ENCODE measurements at regions not wholly inside any gene's neighbourhood (a gene's known extent, or its start where the extent isn't known, plus 50 kb on each side); places are given as distances from the start of the nearest gene placed in this dataset.

DNA sequence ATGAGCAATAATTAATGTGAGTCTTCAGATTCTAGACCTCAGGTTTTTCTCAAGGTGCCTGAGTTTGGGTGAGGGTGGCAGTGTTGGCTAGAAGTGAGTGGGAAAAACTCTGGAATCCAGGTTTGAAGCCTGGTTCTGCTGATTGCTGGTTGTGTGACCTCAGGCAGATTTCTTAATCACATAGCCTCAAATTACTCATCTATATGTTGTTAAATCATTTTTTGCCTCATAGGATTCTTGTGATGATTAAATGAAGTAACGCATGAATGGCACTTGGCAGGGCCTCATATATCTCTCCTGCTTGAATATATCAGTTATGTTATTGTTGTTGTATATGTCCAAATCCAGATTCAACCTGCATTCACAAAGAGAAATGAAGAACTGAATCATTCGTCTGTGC lies 60.5 kb downstream of the NR2F2 start:
- no peak for DNase-seq

DNA sequence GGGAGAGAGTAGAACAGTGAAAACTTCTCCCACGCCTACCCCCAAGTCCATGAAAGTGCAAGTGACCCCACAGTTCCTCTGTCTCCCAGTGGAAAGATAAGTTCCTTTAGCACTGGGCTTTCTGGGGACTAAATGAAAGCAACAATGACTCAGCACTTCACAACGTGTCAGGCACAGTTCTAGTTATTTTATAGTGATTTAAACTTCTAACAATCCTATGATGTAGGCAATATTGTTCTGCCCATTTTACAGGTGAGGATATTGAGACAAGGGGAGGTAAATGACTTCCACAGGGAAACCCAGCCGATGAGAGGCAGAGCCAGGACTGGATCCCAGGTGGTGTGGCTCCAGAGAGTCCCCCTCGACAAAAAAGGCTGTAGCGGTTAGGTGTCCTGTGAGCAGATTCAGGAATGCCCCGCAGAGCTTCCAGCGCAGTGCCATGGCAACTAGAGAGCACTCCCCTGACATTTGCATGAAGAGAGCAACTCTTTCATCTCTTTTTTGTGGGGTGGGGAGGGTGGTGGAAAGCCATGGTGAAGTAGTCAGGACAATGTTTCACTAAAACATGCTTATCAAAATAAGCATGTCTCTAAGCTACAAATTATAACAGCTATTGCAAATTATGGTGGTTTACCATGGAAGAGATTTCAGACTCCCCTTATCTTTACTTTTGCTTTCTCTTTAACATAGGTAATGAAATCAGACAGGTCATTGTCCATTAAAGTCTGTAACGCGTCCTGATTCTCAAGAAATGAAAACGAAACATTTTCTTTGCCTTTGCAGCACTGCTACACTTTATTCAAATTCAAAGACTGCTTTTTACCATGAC lies 62.1 kb downstream of the NR2F2 start:
- no peak for DNase-seq

DNA sequence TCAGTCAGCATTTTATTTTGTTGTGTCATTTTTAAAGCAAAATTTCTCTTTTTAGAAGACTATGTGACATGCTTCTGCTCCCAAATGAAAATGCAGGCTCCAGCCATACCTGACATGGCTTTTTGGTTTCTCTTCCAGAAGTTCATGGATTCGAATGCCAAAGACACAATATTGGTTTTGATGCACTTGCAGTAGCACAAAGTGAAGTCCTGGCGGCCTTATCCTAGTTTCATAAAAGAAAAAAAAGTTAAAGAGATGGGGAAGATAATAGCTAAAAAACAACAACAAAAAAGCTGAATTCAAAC lies 62.7 kb downstream of the NR2F2 start:
- no peak for DNase-seq

DNA sequence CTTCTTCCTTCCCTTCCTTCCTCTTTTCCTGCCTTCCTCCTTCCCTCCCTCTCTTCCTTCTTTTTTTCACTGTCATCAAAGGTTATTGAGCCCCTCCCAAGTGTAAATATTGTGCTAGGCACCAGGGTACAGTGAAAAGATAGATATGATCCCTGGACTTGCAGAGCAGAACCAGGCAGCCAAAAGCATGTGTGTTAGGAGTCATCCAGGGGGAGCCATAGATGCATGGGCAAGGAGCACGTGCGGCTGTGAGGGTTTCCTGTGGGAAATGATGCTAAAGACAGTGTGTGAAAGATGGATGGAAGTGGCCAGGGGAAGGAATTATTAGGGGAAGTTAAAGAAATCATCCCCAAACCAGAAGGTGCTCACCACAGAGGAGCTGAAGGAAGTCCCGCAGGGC lies 65.2 kb downstream of the NR2F2 start:
- DNase-seq: no peak

DNA sequence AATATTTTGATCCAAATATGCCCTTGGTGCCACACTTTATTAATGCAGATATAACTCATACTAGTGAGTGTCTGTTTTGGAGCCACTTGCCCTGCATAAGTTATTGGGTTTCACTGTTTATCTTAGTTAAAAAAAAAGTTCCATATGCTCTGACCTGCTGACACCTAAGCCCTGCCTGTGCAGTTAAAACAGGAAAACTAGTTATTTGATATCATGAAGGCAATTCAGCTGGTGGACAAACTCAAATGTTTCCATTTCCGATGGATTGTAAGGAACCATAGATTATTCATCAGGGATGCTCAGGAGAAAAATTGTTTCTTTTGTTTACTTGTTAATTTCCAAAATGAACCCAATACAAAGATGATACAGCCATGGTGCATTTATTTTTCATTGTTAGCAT lies 68.3 kb downstream of the NR2F2 start:
- no peak for DNase-seq

DNA sequence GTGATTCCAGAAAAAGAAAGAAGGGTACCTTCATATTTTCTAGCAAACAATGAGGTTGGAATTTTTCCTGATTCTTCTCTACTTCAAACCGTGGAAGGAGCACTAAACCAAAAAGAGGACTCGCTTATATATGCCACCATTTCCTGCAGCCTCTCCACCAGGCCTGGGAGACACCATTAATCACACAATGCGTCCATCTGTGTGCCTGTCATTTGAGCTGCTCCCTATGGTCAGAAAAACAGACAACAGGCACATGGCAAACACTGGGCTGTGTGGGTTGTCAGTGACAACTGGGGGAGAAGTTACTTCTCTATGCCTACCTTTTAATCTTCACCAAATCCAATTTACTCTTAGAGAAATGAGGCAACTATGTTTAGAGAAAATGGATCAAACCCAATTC lies 71.9 kb downstream of the NR2F2 start:
- no peak for DNase-seq

DNA sequence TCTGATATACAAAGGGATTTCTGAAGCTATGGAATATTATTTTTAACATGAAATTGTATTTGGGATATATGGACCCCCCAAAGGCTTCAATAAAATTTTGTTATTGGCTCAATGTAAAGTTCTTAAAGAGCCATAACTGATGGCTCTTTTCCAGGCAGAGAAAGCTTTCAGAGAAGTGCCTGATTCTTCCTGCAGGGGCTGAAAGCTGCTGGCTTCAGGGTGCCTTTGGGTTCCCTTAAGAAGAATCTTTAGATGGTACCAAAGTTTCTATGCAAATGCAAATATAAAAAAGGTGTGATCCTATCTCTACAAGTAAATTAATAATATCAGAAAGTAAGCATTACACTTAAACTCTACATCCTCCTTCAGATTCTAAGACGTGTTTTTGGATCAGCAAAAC lies 72.6 kb downstream of the NR2F2 start:
- DNase-seq: no peak

DNA sequence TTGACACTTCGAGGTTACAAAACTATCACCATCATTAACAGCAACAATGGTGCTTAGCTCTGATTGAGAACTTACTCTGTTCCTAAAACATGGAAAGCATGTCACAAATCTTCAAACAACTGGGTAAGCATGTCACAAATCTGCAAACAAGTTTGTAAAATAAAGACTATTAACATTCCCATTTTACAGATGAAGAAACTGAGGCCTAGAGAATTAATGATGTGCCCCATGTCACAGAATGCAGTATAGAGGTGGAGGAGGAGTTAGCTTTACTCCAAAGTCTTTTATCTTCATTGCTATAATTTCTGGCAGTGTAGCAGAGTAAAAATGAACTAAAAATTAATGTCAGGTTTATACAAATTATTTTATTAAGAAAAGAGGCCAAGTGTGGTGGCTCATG lies 73.4 kb downstream of the NR2F2 start:
- DNase-seq: no peak

DNA sequence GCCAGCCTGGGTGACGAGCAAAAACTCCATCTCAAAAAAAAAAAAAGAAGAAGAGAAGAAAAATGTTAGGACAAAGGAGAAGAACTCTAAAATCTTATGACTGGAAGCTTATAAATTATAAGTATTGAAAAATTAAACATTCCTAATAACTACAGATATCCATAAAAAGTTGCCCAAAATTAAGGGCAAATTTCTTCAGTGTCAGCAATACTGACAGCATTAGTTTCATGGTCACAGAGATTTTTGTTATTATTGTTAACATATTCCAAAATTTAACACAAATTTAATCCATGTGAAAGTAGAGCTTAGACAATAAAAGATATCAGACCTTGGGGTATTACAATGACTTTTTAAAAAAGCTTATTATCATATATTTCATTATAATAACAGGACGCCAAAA lies 74.1 kb downstream of the NR2F2 start:
- DNase-seq: no peak

DNA sequence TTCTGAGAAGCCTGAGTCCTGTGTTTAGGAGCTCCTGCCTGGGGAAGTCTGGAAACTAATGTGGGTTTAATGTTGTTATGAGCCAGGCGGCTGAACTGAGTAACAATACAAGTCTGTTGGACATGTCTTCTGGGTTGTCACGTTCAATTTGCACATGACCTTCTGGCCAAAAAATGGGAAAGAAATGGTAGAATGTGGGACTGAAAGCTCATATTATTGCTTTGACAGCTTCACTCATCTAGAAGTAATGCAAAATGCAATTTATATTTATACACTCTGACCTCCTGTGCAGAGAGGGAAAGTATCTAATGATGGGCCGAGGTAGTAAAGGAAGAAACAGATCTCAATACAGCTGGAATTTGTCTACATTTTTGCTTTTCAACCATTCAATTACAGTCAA lies 75.8 kb downstream of the NR2F2 start:
- no peak for DNase-seq

DNA sequence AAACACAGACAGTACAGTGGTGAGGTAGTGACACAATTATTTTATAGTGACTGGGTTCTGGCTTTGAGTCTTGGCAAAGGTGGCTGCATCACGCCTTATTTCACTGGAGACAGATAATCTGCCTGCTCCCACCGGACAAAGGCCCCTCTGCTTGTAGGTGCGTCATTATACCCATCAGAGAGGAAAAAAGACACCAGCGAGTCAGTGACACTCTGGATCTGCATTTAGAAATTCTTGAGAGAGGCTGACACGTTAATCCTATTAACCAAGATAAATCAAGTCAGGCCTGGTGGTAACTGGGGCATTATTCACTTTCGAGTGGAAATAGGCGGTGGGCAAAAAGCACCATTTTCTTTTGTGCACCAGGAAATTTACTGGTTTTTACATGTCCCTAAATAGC lies 76.2 kb downstream of the NR2F2 start:
- no peak for DNase-seq

DNA sequence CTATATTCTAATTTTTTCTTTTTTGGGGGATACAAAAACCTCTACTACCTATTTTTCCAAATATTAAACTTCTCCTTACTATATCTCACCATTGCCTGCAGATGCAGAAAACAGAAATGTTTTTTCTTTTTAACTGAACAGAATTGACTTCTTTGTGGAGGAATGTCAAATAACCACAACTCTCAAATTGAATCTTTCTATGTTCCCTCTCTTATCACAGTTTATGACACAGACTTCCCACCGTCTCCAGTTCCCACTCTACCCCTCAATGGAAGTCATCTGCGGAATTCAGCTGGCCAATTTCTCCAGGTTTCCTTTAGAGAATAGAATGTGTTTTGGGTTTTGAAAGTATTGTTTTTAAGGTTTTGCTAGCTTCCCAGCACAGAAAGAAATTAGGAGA lies 77.0 kb downstream of the NR2F2 start:
- DNase-seq: no peak

DNA sequence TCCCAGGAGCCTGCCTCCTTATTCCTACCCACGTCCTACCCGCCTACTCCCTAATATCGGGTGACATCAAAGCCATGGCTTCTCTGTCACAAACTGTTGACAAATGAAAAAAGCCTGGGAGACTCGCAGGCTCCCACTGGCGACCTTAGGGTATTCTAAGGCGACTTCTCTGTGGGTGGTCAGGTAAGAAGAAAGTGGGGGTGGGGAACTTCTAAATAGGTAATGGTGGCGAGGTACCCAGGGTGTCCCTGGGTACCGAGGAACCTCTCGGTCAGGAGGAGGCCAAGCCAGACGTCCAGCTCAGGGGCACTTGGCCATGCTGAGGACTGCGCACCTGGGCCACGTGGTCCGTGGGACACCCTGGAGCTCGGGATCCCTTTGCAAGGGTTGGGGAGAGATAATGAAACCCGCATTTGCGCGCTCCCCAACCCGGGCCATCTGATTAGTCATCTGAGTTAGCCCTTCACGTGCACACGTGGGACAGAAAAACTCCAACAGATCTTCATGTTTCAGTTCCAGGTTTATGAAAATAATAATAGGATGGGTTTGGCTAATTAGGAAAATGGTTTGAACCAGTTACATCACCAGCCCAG lies 78.2 kb downstream of the NR2F2 start:
- DNase-seq: no peak

DNA sequence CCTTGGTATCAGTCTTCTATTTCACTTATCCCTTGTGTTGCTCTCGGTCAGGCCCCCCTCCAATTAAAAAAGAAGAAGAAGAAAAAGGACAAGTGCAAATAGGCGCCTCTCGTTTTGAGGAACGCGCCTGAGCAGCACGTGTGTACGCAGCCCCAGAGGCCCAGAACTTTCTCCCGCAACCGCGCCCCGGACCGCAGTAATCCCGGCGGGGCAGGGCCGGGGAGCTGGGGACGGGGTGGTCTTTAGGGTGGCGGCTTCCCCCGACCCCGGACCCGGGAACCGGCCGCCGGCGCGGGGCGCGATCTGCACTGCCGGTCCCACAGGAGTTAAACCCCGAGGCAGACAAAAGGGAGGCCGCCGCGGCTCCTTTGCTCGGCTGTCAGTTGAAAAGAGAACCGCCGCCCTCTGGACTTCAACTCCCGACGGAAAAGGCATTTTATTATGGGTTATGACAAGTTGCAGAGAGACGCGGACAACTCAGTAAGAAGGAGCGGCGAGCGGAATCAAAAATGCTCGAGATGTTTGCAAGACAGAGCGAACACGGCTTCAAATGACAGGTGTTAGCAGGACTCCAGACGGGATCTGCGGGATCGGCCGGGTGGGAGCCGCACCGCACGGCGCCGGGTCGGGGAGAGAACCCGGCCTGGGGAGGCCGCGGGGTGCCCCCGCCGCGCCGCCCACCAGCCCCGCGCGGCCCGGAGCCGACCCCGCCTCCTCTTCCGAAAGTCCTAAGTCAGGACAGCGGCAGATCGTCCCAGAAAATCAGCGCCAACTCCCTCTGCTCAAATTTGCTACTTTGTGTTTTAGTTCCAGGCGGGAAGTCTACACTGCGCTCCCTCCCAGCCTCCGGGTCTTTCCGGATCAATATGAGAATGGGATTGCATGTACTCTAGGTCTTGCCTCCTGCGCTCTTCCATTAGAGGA lies 79.0 kb downstream of the NR2F2 start:
- DNase-seq: no peak

DNA sequence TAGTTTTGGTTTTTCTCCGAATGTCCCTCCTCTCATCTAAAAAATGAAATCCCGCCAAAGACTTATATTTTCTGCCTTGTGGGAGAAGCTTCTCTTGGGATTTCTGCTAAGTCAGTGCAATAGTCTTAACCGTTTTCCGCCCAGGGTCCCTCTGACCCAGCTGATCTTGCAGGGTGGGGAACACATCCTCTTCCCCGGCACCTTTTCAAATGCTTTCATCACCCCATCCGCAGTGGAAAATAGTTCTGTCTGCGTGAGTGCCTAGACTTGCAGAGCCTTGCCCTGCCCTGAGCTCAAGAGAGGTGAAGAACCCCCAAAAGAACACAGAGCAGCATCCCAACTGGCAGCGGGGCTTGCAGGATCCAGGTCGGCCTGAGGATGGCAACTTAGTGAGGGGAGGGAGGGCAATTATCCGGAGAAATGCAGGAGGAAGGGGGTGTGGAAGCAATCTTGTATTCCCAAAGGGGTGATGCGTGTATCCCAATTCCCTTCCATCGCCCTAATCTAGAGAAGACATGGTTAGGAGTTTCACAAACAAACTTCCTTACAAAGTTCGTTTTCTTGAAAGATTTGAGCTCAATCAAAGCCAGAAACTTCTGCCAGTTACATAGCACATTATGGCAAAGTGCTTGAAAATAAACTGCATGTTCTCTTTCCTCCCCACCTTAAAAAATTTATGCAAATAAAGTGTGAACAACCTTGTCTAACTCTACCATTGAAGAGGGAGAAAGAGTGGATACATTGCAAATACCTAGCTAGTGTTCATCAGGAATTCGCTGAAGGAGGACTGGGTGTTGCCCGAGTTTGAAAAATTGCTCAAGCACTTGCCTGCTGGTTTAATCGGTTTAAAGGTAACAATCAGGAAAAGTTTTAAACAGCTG lies 79.9 kb downstream of the NR2F2 start:
- no peak for DNase-seq

DNA sequence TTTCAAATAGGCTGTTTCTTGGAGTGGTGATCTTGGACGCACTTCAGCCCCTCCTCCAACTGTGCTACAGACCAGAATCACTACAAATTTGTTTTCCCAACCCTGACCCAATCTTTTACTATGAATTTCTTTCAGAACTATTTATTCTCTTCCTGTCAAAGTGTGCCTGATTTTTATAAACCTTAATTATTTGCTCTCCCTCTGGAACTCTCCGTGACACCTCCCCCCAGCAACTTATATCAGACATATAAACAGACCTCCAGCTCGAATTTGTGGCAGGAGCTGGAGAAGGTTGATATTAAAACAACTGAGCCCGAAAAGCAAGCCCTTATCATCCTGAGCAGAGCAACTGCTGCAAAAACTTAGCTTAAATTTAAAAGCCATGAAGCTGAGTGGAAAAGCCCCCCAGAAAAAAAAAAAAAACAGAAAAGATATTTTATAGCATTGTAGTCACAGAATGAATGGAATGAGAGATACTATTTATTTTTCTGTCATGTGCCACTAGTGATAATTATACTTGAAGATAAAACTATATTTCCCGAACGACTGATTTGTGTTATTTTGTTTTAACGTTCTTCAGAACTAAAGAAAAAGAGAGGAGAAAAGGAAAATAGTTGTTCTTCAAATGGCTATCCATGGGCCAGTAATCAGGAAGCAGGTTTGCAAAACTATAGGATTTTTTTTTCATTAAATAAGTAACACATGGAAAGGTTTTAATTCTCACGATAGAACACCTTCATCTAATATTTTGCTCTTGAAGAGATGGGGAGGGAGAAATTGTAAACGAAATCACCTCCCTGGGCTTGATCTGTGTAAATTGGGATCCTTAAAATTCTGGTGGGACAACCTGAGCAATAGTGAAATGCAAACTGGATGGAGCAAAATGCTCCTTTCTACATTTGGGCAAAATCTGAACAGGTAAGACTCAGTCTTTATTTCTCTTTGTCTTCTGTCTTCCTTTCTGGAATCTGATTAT lies 80.8 kb downstream of the NR2F2 start:
- DNase-seq: no peak

DNA sequence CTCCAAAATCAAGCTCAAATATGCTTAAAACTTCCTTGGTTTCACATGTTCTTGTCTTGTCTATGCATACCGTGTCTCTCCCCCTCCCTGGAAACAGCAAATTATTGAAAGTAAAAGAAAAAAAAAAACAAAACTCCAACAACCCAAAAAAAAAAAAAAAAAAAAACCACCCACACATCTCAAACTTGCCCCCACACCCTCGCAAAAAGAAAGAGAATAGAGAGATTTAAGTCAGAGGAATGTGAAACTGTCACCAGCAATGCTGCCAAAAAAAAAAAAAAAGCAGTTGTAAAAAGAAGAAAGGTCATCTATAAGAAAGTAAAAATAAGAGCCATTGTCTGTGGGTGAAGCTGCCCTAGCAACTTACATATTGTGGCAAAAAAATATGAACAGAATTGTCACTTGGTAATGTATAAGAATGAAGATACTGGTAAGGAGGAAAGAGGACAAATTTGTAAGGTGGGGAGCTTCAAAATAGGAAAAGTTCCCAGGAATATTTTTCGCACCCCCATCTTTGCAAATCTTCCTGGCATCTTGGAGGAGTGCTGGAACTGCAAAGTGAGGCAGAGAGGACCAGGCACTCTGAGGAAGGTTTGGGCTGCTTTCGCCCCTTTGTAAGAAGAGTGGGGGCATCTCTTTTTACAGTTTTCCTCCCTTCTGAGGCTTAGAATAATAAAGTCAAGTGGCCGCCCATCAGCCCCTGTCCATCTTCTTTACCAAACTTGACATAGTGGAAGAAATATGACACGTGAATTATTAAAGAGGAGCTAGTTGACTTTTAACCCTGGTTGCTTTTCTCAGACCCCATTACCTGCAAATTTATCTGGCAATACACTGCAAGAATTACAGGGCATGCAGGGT lies 81.8 kb downstream of the NR2F2 start:
- no peak for DNase-seq

DNA sequence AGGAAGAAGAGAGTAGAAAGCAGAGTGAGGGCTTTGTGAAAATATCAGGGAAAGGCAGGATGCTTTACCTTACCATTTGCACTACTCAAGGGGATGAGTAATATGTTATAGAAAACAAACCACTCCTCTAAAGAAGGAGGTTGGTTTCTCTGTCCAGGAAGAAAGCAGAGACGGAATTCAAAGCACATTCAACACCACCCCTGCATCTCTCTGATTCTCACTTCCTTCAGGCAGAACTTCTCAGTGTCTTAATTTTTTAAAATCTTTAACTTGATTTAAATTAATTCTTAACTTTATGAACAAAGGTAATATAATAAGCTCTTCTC lies 82.4 kb downstream of the NR2F2 start:
- no peak for DNase-seq

DNA sequence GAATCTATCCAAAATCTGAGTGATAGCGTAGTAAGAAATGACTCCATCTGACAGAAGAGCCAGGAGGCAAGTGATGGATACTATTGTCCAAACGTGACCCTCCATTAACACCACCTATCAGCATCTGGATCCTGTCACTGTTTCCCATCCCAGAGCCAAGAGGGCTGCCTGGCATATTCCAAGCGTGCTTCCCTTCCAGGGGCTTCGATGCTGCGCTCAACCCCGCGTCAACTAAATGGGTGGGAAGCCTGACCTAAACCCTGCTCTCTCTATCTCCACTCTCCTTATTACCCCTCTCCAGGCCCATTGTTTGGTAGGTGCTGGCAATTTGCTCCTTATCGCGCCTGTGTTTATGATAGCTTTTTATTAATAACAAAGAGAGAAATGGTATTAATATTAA lies 83.2 kb downstream of the NR2F2 start:
- DNase-seq: no peak

DNA sequence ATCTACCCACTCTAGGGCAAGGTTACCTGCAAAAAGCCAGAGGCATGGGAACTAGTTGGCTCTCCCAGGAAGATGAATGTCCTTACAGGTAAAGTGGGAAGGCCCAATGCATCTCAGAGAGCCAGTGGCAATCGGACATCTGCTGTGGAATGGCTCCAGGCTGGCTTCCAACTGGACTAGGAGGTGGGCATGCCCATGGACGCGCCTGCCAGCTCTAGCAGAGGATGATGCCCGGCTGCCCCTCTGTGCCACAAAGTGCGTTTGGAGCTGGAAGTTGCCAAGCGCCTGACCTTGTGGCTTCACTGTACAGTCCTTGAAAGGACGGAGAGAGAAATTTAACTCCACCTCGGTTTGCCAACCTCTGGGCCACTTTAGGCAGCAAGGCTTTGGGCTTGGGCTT lies 84.4 kb downstream of the NR2F2 start:
- no peak for DNase-seq

Data from stimulated activated naive CD4-positive, alpha-beta T cell (primary cell).